ENCODE measurements at regions not wholly inside any gene's neighbourhood (a gene's known extent, or its start where the extent isn't known, plus 50 kb on each side); places are given as distances from the start of the nearest gene placed in this dataset.

DNA sequence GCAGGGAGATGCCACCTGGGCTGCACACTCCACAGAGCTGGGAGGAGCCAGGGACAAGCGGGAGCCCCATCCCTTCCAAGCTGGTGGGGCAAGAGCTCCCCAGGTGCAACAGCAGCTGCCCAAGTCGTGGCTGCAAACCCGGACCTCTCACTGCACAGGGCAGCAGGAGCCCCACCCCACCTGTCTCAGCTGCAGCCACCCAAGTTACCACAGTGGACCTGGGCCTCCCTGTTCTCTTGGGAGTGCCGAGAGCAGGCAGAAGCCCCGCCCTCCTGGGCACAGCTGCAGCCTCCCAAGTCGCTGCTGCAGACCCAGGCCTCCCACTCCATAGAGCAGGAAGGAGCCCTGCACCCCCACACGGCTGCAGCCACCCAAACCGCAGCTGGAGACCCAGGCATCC, 374.1 kb upstream of the ACO1 start:
- TF ChIP-seq, protein P1, sequence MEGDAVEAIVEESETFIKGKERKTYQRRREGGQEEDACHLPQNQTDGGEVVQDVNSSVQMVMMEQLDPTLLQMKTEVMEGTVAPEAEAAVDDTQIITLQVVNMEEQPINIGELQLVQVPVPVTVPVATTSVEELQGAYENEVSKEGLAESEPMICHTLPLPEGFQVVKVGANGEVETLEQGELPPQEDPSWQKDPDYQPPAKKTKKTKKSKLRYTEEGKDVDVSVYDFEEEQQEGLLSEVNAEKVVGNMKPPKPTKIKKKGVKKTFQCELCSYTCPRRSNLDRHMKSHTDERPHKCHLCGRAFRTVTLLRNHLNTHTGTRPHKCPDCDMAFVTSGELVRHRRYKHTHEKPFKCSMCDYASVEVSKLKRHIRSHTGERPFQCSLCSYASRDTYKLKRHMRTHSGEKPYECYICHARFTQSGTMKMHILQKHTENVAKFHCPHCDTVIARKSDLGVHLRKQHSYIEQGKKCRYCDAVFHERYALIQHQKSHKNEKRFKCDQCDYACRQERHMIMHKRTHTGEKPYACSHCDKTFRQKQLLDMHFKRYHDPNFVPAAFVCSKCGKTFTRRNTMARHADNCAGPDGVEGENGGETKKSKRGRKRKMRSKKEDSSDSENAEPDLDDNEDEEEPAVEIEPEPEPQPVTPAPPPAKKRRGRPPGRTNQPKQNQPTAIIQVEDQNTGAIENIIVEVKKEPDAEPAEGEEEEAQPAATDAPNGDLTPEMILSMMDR (IDR thresholded peaks at IDR 0.05) = no peak
- TF ChIP-seq, protein P2, sequence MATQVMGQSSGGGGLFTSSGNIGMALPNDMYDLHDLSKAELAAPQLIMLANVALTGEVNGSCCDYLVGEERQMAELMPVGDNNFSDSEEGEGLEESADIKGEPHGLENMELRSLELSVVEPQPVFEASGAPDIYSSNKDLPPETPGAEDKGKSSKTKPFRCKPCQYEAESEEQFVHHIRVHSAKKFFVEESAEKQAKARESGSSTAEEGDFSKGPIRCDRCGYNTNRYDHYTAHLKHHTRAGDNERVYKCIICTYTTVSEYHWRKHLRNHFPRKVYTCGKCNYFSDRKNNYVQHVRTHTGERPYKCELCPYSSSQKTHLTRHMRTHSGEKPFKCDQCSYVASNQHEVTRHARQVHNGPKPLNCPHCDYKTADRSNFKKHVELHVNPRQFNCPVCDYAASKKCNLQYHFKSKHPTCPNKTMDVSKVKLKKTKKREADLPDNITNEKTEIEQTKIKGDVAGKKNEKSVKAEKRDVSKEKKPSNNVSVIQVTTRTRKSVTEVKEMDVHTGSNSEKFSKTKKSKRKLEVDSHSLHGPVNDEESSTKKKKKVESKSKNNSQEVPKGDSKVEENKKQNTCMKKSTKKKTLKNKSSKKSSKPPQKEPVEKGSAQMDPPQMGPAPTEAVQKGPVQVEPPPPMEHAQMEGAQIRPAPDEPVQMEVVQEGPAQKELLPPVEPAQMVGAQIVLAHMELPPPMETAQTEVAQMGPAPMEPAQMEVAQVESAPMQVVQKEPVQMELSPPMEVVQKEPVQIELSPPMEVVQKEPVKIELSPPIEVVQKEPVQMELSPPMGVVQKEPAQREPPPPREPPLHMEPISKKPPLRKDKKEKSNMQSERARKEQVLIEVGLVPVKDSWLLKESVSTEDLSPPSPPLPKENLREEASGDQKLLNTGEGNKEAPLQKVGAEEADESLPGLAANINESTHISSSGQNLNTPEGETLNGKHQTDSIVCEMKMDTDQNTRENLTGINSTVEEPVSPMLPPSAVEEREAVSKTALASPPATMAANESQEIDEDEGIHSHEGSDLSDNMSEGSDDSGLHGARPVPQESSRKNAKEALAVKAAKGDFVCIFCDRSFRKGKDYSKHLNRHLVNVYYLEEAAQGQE (IDR thresholded peaks at IDR 0.05; ENCODE audit: insufficient read depth in 1 of 2, low read depth in 2 of 2, low read length in 1 of 2) = no peak
- TF ChIP-seq TCF7L2 (IDR thresholded peaks at IDR 0.05; ENCODE audit: low read depth, low read length) (no peak), POLR2AphosphoS5 (IDR thresholded peaks at IDR 0.05; ENCODE audit: low read depth, low read length) (no peak), SIN3A (IDR thresholded peaks at IDR 0.05; ENCODE audit: borderline replicate concordance, insufficient read depth, low read depth, low read length) (no peak)
- BruUV-seq (replicated peaks) = no TSS peak
- intact Hi-C loops (cut with micrococcal nuclease; ENCODE audit: unreplicated experiment) = no loop called here
- Histone ChIP-seq H3K4me3 (ENCODE audit: low read depth in 2 of 2, low read length in 2 of 2) (no peak overlapping the region), H3K9me3 (ENCODE audit: control insufficient read depth, insufficient read depth, low read depth, low read length) (peaks cover 2% of the 10 kb centered on the region; the same call in 1 of the 2 replicates), H3K36me3 (ENCODE audit: control insufficient read depth, insufficient read depth, low read length) (no peaks in the 10 kb centered on the region), H3K27me3 (ENCODE audit: control insufficient read depth, insufficient read depth, low read length) (no peaks in the 10 kb centered on the region), H3K27ac (ENCODE audit: low read length) (no peak overlapping the region), H3K4me1 (ENCODE audit: control insufficient read depth, insufficient read depth, low read length) (no peaks in the 10 kb centered on the region)
- ChIA-PET POLR2A (no interaction called here), CTCF (no interaction called here)
- in situ Hi-C loops (cut with HindIII; ENCODE audit: low pct_unique_long_range_greater_than_20kb, low sequenced_read_pairs) = no loop called here
- no peak; the same call in 1 of the 2 replicates for ATAC-seq
- DNase-seq (ENCODE audit: low read depth, low spot score) = no peak

GRCh38 chr9:32011049-32011448, 373.4 kb upstream of the ACO1 start:
- Histone ChIP-seq H3K27me3 (ENCODE audit: control insufficient read depth, insufficient read depth, low read length) (no peaks in the 10 kb centered on the region), H3K4me3 (ENCODE audit: low read depth in 2 of 2, low read length in 2 of 2) (no peak overlapping the region), H3K4me1 (ENCODE audit: control insufficient read depth, insufficient read depth, low read length) (no peaks in the 10 kb centered on the region), H3K9me3 (ENCODE audit: control insufficient read depth, insufficient read depth, low read depth, low read length) (peaks cover 3% of the 10 kb centered on the region; the same call in 1 of the 2 replicates), H3K27ac (ENCODE audit: low read length) (no peak overlapping the region), H3K36me3 (ENCODE audit: control insufficient read depth, insufficient read depth, low read length) (no peaks in the 10 kb centered on the region)
- ChIA-PET POLR2A (no interaction called here), CTCF (no interaction called here)
- ATAC-seq (no peak; the same call in 1 of the 2 replicates), DNase-seq (ENCODE audit: low read depth, low spot score) (no peak)
- BruUV-seq (replicated peaks) = no TSS peak
- intact Hi-C loops (cut with micrococcal nuclease; ENCODE audit: unreplicated experiment) (no loop called here), in situ Hi-C loops (cut with HindIII; ENCODE audit: low pct_unique_long_range_greater_than_20kb, low sequenced_read_pairs) (no loop called here)
- TF ChIP-seq TCF7L2 (IDR thresholded peaks at IDR 0.05; ENCODE audit: low read depth, low read length) = no peak
- TF ChIP-seq, protein P1 (IDR thresholded peaks at IDR 0.05) = no peak
- TF ChIP-seq, protein P2 (IDR thresholded peaks at IDR 0.05; ENCODE audit: insufficient read depth in 1 of 2, low read depth in 2 of 2, low read length in 1 of 2) = no peak
- TF ChIP-seq POLR2AphosphoS5 (IDR thresholded peaks at IDR 0.05; ENCODE audit: low read depth, low read length) = no peak
- TF ChIP-seq SIN3A (IDR thresholded peaks at IDR 0.05; ENCODE audit: borderline replicate concordance, insufficient read depth, low read depth, low read length) = no peak
